GM21526 (cell line): ENCODE measurements at regions not wholly inside any gene's neighbourhood (a gene's known extent, or its start where the extent isn't known, plus 50 kb on each side); places are given as distances from the start of the nearest gene placed in this dataset.
"Not testable (repeated sequence)": the region's sequence is repeated elsewhere in the genome, so short reads cannot be mapped to it uniquely, and the experiment has no call there.

Source experiments
- ATAC-seq: cut with Tn5 transposase; IDR thresholded peaks from one replicate; pipeline ENCODE4 v1.9.1; 2021; ENCODE audit warnings: moderate library complexity; ENCODE audit not compliant: unreplicated experiment, low FRiP score

DNA sequence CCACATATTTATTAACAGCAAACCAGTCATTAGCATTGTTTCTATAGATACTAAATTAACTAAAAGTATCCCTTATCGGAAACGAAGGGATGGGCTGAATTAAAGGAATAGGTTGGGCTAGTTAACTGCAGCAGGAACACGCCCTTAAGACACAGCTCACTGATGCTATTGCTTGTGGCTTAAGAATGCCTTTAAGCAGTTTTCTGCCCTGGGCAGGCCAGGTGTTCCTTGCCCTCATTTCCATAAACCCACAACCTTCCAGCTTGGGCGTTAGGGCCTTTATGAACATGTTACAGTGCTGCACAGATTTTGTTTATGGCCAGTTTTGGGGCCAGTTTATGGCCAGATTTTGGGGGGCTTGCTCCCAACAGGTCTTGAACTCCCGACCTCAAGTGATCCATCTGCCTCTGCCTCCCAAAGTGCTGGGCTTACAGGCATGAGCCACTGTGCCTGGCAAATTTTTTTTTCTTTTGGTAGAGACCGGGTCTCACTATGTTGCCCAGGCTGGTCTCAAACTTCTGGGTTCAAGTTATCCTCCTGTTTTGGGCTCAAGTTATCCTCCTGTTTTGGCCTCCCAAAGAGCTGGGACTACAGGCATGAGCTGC is 90.1 kb upstream of the GRIN2A start:
- not testable (repeated sequence) for ATAC-seq

DNA sequence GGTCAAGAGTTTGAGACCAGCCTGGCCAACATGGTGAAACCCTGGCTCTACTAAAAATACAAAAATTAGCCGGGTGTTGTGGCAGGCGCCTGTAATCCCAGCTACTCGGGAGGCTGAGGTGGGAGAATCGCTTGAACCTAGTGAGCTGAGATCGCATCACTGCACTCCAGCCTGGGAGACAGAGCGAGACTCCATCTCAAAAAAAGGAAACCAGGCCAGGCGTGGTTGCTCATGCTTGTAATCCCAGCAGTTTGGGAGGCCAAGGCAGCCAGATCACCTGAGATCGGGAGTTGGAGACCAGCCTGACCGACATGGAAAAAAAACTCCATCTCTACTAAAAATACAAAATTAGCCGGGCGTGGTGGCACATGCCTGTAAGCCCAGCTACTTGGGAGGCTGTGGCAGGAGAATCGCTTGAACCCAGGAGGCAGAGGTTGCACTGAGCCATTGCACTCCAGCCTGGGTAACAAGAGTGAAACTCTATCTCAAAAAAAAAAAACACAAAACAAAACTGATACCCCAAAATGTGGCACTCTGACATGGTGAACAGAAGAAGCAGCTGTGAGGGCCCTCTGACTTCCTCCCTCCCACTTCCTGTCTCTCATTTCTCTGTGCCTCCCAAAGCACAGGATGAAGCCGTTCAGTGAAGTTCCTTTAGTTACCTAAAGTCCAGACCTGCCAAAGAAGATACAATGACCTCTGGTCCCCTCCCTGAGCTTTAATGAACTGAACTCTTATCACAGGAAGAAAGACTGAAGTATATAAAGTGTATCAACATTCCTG is 93.2 kb upstream of the GRIN2A start:
- peak; percentile 88 for ATAC-seq

DNA sequence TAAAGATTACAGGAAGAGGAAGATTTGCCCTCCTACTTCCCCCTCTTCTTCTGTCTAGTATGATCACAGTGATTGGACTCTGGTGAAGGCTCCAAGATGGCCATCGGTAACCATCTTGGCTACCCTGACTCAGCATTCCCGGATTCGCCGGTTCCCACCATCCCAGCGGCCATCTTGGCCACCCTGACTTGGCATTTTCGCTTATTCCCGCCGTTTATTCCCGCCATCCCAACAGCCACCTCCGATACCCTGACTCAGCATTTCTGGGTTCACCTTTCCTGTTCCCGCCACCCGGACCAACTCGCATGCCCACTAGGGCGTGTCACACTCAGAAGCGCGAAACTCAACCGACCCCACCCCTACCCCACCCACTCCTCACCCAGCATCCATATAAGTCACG is 95.4 kb upstream of the GRIN2A start:
- ATAC-seq = no peak

DNA sequence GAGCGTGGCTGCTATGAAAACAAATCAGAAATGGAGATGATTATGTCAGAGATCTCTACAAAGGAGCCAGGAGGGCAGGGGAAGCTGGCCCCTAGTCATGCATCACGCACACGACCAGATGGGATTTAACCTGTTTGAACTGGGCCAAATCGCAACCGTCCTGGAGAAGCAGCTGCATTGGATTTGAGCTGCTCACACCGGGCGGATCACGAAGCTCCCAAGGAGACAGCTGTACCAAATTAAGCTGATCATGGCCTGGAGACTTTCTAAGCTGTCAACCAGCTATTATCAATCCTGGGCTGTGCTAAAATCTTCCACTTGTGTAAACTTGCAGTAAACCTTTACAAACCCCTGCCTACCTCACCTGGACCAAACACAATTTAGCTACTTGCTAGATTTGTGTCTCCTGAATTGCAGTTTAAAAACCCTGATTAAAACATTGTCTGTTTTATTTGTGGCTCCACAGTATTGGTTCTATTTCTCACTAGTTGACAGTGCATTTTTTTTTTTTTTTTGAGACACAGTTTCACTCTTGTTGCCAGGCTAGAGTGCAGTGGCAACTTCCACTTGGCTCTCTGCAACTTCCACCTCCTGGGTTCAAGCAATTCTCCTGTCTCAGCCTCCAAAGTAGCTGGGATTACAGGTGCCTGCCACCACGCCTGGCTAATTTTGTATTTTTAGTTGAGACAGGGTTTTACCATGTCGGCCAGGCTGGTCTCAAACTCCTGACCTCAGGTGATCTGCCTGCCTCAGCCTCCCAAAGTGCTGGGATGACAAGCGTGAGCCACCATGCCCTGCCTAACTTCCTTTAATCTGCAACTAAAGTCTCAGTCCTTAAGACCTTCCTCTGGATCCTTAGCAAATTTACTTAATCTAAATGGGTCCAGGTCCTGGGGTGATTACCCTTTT is 98.3 kb upstream of the GRIN2A start:
- ATAC-seq = no peak

DNA sequence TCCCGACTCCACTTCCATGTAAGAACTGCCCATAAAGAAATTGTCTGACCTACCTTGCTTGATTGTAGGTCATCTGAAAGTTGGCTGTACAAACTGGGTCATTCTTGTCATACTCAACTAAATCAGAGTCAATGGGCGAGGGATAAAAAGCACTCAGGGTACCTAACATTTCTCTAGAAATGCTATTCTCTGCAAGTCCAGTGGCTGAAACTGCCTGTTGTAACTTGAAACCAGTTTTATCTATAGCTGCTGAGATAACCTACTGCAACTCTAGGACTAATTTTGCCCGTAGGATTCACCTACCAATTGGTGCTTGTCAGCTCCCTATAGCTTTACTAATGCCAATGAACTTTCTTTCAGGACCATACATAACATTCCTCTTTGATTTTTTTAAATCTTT is 100.1 kb upstream of the GRIN2A start:
- no peak for ATAC-seq

DNA sequence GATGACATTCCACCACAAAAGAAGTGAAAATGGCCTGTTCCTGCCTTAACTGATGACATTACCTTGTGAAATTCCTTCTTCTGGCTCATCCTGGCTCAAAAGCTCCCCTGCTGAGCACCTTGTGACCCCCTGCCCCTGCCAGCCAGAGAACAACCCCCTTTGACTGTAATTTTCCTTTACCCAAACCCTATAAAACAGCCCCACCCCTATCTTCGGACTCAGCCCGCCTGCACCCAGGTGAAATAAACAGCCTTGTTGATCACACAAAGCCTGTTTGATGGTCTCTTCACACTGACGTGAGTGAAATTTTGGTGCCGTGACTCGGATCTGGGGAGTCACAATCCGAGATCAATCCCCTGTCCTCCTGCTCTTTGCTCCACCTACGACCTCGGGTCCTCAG is 101.0 kb upstream of the GRIN2A start:
- ATAC-seq = not testable (repeated sequence)

DNA sequence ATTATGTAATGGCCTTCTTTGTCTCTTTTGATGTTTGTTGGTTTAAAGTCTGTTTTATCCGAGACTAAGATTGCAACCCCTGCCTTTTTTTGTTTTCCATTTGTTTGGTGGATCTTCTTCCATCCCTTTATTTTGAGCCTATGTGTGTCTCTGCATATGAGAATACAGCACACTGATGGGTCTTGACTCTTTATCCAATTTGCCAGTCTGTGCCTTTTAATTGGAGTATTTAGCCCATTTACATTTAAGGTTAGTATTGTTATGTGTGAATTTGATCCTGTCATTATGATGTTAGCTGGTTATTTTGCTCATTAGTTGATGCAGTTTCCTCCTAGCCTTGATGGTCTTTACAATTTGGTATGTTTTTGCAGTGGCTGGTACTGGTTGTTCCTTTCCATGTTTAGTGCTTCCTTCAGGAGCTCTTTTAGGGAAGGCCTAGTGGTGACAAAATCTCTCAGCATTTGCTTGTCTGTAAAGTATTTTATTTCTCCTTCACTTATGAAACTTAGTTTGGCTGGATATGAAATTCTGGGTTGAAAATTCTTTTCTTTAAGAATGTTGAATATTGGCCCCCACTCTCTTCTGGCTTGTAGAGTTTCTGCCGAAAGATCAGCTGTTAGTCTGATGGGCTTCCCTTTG is 95.3 kb upstream of the ATF7IP2 start:
- ATAC-seq = not testable (repeated sequence)

DNA sequence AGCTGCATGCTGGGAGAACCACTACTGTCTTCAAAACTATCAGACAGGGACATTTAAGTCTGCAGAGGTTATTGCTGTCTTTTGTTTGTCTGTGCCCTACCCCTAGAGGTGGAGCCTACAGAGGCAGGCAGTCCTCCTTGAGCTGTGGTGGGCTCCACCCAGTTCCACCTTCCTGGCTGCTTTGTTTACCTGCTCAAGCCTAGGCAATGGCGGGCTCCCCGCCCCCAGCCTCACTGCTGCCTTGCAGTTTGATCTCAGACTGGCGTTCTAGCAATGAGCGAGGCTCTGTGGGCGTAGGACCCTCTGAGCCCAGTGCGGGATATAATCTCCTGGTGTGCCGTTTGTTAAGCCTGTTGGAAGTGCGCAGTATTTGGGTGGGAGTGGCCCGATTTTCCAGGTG is 93.7 kb upstream of the ATF7IP2 start:
- ATAC-seq = not testable (repeated sequence)

DNA sequence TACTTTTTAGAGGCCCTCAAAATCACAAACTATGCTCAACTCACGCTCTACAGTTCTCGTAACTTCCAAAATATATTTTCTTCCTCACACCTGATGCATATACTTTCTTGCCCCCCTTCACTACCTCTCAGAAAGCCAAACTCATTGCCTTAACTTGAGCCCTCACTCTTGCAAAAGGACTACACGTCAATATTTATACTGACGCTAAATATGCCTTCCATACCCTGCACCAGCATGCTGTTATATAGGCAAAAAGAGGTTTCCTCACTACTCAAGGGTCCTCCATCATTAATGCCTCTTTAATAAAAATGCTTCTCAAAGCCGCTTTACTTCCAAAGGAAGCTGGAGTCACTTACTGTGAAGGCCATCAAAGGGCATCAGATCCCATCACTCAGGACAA is 92.9 kb upstream of the ATF7IP2 start:
- ATAC-seq = not testable (repeated sequence)

DNA sequence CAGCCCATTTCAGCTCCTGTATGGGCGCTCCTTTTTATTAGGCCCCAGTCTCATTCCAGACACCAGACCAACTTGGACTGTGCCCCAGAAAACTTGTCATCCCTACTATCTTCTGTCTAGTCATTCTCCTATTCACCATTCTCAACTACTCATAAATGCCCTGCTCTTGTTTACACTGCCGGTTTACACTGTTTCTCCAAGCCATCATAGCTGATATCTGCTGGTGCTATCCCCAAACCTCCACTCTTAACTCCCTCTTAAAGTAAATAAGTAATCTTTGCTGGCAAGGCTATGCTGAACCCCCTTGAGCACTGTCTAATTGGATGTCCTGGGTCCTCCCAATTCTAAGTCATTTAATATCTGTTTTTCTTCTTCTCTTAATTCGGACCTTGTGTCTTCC is 91.7 kb upstream of the ATF7IP2 start:
- not testable (repeated sequence) for ATAC-seq

DNA sequence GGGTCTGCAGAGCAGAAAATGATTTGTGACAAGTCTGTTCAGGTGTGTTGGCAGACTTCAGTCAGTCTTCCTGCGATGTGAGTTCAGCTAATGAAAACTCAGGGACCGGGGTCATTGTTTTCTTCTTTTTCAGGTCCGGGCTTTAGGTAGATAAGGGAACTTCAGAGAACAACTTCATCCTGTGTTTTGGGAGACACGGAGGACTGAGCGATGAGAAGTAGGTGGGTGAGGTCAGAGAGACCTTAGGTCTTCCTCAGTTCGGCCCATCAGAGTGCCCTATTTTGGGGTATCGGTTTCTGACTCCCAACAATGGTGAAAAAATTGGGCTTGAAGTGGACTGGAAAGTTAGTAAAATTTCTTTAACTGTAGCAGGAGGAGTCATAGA is 88.9 kb upstream of the ATF7IP2 start:
- peak; percentile 42 for ATAC-seq

DNA sequence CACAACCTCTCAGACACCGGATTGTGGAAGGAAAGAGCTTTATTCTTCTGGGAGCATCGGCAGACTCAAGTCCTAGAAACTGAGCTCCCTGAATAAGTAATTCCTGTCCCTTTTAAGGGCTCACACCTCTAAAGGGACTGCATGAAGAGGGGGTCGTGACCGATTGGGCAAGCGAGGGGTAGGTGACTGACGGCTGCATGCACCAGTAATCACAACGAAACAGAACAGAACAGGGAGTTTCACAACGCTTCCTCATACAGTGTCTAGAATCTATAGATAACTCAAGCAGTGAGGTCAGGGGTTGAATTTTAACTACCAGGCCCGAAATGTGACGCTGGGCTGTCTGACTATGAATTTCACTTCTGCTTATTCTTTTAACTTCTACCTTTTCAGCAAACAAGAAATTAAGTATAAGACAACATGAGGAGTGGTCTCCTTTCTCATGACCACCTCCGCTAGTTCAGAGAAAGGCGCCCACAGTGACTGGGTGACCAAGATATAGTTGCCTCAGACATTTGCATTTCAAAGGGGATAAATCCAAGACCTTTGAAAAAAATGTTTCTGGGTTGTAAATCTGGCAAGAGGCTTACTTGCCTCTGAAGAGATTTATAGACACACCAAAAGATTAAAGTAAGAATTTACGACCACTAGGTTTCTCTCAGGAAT is 88.4 kb upstream of the ATF7IP2 start:
- peak; percentile 96 for ATAC-seq

DNA sequence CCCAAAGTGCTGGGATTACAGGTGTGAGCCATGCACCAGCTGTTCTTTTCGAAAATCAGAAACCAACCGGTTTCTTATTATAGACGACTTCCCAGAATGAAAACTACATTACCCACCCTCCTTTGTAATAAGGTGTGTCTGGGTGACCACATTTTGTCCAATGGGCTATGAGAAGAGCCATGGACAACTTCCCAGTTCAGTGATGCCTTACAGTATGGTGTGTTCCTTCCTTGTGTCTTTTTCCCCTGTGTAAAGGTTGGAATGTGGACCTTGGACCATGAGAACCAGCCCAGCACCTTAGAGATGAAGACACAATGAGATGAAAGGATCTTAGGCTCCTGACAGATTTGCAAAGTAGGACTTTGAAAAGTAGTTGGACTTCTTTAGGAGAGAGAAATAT is 85.0 kb upstream of the ATF7IP2 start:
- no peak for ATAC-seq

DNA sequence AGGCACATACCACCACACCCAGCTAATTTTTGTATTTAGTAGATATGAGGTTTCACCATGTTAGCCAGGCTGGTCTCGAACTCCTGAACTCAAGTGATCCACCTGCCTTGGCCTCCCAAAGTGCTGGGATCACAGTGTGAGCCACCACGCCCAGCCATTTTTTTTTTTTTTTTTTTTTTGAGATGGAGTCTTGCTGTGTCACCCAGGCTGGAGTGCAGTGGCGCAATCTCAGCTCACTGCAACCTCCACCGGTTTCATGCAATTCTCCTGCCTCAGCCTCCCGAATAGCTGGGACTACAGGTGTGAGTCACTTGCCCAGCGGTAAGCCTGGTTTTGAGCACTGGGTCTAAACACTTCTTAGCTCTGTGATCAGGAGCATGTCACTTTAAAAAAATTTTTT is 84.3 kb upstream of the ATF7IP2 start:
- not testable (repeated sequence) for ATAC-seq

DNA sequence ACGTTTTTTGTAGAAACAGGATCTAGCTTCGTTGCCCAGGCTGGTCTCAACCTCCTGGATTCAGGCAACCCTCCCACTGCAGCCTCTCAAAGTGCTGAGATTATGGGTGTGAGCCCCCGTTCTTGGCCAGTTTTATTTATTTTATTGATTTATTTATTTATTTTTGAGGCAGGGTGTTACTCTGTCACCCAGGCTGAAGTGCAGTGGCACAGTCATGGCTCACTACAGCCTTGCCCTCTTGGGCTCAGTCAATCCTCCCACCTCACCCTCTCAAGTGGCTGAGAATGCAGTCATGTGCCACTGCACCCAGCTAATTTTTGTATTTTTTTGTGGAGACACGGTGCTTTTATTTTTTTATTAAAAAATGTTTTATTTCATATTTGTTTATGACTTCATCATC is 79.9 kb upstream of the ATF7IP2 start:
- no peak for ATAC-seq

DNA sequence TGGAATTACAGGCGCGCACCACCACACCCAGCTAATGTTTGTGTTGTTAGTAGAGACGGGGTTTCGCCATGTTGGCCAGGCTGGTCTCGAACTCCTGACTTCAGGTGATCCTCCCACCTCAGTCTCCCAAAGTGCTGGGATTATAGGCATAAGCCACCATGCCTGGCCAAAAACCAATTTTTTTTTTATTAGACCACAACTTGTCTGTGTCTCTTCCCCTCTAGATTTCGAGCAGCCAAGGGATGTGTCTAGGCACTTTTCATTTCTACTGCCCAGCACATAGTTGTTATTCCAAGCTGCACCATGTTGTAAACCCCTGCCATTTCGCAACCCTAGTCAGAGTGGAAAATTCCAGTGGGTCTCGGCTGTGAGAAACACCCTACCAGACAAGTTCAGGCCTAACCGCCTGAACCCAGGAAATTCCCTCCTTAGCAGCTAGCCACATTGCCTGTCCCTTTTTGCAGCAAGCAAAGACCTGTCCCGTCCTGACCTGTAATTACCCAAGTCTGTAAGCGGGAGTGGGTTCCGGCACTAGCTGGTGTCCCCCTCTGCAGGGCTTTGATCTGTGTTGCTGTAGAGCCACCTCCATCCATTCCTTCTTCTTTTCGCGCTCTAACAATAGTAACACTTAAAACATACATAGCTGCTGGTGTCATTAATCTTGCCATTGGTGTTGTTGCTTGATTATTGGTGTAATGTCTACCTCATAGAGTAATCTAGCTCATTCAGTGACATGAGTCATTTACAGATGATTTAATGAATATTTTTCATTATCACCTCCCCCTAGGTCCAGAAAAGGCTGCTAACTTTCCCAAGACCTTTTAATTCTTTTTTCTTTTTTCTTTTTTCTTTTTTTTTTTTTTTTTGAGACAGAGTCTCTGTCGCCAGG is 77.3 kb upstream of the ATF7IP2 start:
- ATAC-seq = no peak

DNA sequence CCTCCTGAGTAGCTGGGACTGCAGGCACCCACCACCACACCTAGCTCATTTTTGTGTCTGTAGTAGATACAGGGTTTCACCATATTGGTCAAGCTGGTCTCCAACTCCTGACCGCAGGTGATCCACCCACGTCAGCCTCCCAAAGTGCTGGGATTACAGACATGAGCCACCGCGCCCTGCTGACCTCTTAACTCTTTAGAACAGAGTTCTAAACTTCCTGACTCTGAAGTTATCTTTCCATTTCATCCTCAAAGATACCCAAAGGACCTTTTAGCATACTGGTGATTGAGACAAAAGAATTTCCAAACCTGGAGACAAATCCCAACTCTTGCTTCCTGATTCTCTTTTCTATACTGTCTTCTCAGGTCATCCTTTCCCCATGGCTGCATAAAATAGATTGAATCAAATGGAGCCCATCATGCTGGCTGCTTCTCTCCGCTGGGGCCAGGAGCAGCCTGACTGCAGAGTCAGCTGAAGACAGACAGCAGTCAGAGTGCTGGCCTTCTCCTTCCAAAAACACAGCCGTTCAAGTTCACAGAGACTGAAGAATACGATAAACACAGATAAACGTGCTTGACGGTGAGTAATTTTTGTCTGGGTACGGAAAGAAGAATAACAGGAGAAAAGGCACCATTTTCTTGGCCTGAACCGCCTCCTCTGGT is 76.5 kb upstream of the ATF7IP2 start:
- no peak for ATAC-seq

DNA sequence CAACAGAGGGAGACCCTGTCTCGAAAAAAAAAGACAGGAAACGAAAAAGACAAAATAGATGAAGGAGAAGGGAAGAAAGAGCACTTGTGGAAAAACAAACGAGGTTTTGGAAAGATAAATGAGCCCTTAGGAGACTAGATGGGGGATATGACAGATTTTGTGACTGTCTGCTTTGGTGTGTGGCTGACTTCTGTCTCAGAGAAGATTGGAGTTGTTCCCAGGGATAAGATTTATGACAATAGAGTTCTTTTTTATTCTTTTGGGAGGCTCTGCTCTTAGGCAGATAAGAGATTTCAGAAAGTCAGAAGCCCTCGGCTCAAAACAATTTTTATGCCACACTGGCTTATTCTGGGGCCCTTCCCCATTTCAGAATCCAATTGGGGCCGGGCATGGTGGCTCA is 73.9 kb upstream of the ATF7IP2 start:
- ATAC-seq = no peak
